SK-N-SH (cell line): ENCODE measurements at regions not wholly inside any gene's neighbourhood (a gene's known extent, or its start where the extent isn't known, plus 50 kb on each side); places are given as distances from the start of the nearest gene placed in this dataset.

Experiments
- CTCF ChIA-PET: fragments of 300-600, 350-600 bp; formaldehyde crosslinking; extraction: SDS; loops from one replicate; lab custom pipeline; 2021; lab: Yijun Ruan, JAX
- POLR2A ChIA-PET: fragments of 350-600 bp; sonication (Branson Sonifier 250); formaldehyde crosslinking; extraction: SDS; loops from one replicate; lab custom pipeline; 2020; ENCODE audit warnings: antibody characterized with exemption, inconsistent platforms; lab: Yijun Ruan, JAX
- DNase-seq: peaks from one replicate; pipeline ENCODE4 v3.0.0; 2012
- H2AFZ ChIP-seq: fragments of 200-600 bp; sonication (generic); 2 replicates; pipeline ENCODE4 v1.8.1; 2016; ENCODE audit warnings: antibody characterized with exemption, mild to moderate bottlenecking, low read depth
- H3F3A ChIP-seq: fragments of 200-600 bp; sonication (generic); replicated peaks from 2 replicates; pipeline ENCODE3; 2016; ENCODE audit warnings: antibody characterized with exemption, mild to moderate bottlenecking; ENCODE audit not compliant: insufficient read depth
- H3K27ac ChIP-seq, 2 experiments: fragments of 200-500 bp in 1 of 2; fragments of 200-600 bp in 1 of 2; sonication (Bioruptor generic) in 1 of 2; sonication (generic), shearing (Covaris generic) in 1 of 2; 2 replicates each; pipeline versions ENCODE4 v1.5.1 to v1.6.1; 2014 to 2016; ENCODE audit warnings: low read depth in 2 of 2, inconsistent platforms in 1 of 2, low read length in 1 of 2, mild to moderate bottlenecking in 1 of 2, mixed read lengths in 1 of 2
- H3K27me3 ChIP-seq: fragments of 200-600 bp; sonication (generic), shearing (Covaris generic); 2 replicates; pipeline ENCODE4 v1.6.1; 2016; ENCODE audit warnings: mixed run types; ENCODE audit not compliant: insufficient read depth
- H3K36me3 ChIP-seq, 2 experiments: fragments of 200-500 bp in 1 of 2; fragments of 200-600 bp in 1 of 2; sonication (Bioruptor generic) in 1 of 2; sonication (generic) in 1 of 2; replicated peaks in 1 of 2; 2 replicates each; pipeline versions ENCODE3 to v1.5.1; 2014 to 2016; ENCODE audit warnings: low read length in 1 of 2, mild to moderate bottlenecking in 1 of 2; ENCODE audit not compliant: insufficient read depth in 2 of 2, control insufficient read depth in 1 of 2
- H3K4me1 ChIP-seq, 2 experiments: fragments of 200-500 bp in 1 of 2; fragments of 200-600 bp in 1 of 2; sonication (Bioruptor generic) in 1 of 2; sonication (generic), shearing (Covaris generic) in 1 of 2; 2 replicates each; pipeline versions ENCODE4 v1.5.1 to v1.6.1; 2014 to 2016; ENCODE audit warnings: low read depth in 1 of 2, low read length in 1 of 2, mixed run types in 1 of 2; ENCODE audit not compliant: insufficient read depth in 2 of 2, control insufficient read depth in 1 of 2
- H3K4me2 ChIP-seq: fragments of 200-600 bp; sonication (generic), shearing (Covaris generic); 2 replicates; pipeline ENCODE4 v1.6.1; 2017; ENCODE audit warnings: mixed run types
- H3K4me3 ChIP-seq, 2 experiments: fragments of 200-500 bp in 1 of 2; fragments of 200-600 bp in 1 of 2; sonication (Bioruptor generic) in 1 of 2; sonication (generic), shearing (Covaris generic) in 1 of 2; 2 replicates each; pipeline versions ENCODE4 v1.5.1 to v1.8.1; 2014 to 2016; ENCODE audit warnings: low read depth in 2 of 2, inconsistent platforms in 1 of 2, low read length in 1 of 2, mild to moderate bottlenecking in 1 of 2, mixed read lengths in 1 of 2, moderate library complexity in 1 of 2
- H3K79me2 ChIP-seq: fragments of 200-600 bp; sonication (generic); 2 replicates; pipeline ENCODE4 v1.8.1; 2017; ENCODE audit warnings: mild to moderate bottlenecking; ENCODE audit not compliant: insufficient read depth
- H3K9ac ChIP-seq: fragments of 200-600 bp; sonication (generic); 2 replicates; pipeline ENCODE4 v1.6.1; 2017; ENCODE audit warnings: mixed run types
- H3K9me2 ChIP-seq: fragments of 200-600 bp; sonication (generic); 2 replicates; pipeline ENCODE4 v1.6.1; 2017; ENCODE audit warnings: mixed run types
- H3K9me3 ChIP-seq: fragments of 200-600 bp; sonication (generic); 2 replicates; pipeline ENCODE4 v1.6.1; 2017; ENCODE audit warnings: mixed run types, mild to moderate bottlenecking, moderate library complexity
- H4K20me1 ChIP-seq: fragments of 200-600 bp; sonication (generic); 2 replicates; pipeline ENCODE4 v1.6.1; 2017; ENCODE audit warnings: mild to moderate bottlenecking, mixed run types; ENCODE audit not compliant: insufficient read depth
- CHD2 ChIP-seq: fragments of 150-350 bp; IDR thresholded peaks from 2 replicates; pipeline ENCODE4 v1.6.1; 2018; ENCODE audit warnings: low read length; ENCODE audit not compliant: partially characterized antibody
- EP300 ChIP-seq, 2 experiments: IDR thresholded peaks; 2 replicates each; pipeline versions ENCODE4 v1.4.0 to v1.6.1; 2012; ENCODE audit warnings: borderline replicate concordance in 1 of 2, low read depth in 1 of 2, low read length in 1 of 2
- MEF2A ChIP-seq: IDR thresholded peaks from 2 replicates; pipeline ENCODE4 v1.4.0; 2012; ENCODE audit warnings: low read depth, borderline replicate concordance
- MXI1 ChIP-seq: IDR thresholded peaks from 2 replicates; pipeline ENCODE4 v1.6.1; 2012; ENCODE audit warnings: mild to moderate bottlenecking, low read depth, low read length, improper control_type of control experiment
- NFIC ChIP-seq: IDR thresholded peaks from 2 replicates; pipeline ENCODE4 v1.4.0; 2012; ENCODE audit warnings: borderline replicate concordance
- RAD21 ChIP-seq: IDR thresholded peaks from 2 replicates; pipeline ENCODE4 v1.6.1; 2012; ENCODE audit warnings: mild to moderate bottlenecking, low read length
- TEAD4 ChIP-seq: IDR thresholded peaks from 2 replicates; pipeline ENCODE4 v1.4.0; 2012; ENCODE audit warnings: mild to moderate bottlenecking, borderline replicate concordance; ENCODE audit not compliant: insufficient read depth
- ZBTB33 ChIP-seq: IDR thresholded peaks from 2 replicates; pipeline ENCODE4 v1.4.0; 2012; ENCODE audit warnings: low read depth, borderline replicate concordance
- WGBS: methylation state at CpG from one replicate; pipeline ENCODE4 v1.1.6; 2017; ENCODE audit warnings: low lambda C conversion rate; 5-methylcytosine and 5-hydroxymethylcytosine counted together
- TF ChIP-seq, protein P1 (sequence below): fragments of 150-350 bp; IDR thresholded peaks from 2 replicates; pipeline ENCODE4 v1.6.1; 2016; ENCODE audit warnings: mild to moderate bottlenecking, low read depth, low read length

DNA sequence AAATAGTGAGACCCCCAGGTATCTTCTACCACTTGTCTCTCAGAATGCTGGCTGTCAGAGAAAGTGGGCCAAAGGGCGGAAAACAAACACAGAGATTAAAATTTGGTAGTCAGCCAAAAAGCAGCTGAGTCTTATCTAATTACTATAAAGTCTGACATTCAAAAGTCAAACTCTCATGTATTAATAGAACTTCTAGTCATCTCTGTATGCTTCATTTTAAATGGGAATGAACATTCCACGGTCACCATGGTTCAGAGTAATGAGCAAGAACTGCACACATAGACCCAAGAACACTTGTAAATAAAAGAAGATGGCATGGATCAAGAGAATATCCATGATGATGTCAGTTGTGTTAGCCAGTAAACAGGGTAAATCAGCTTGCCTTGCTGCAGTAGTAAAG, 1267.0 kb upstream of the CHAC2 start:
- CTCF ChIA-PET, result no interaction called here
- H3K4me2 ChIP-seq, result no peak overlapping the region
- H4K20me1 ChIP-seq, result no peaks in the 10 kb centered on the region
- no peak overlapping the region for H3K27ac ChIP-seq
- 19% methylated on average over 2 of the region's 2 CpGs for WGBS
- H3K9ac ChIP-seq, result no peak overlapping the region
- H3K36me3 ChIP-seq, result no peaks in the 10 kb centered on the region
- H3K4me3 ChIP-seq, result no peak overlapping the region
- H3K27me3 ChIP-seq, result no peaks in the 10 kb centered on the region
- no peaks in the 10 kb centered on the region for H3K9me3 ChIP-seq
- DNase-seq, result no peak
- POLR2A ChIA-PET, result no interaction called here
- H3F3A ChIP-seq, result no peaks in the 10 kb centered on the region
- no peaks in the 10 kb centered on the region for H3K9me2 ChIP-seq
- H3K79me2 ChIP-seq, result no peaks in the 10 kb centered on the region
- no peaks in the 10 kb centered on the region for H3K4me1 ChIP-seq
- TF ChIP-seq MEF2A, result no peak
- TF ChIP-seq, all 33 proteins: peak for 0
- no peak overlapping the region for H2AFZ ChIP-seq

DNA sequence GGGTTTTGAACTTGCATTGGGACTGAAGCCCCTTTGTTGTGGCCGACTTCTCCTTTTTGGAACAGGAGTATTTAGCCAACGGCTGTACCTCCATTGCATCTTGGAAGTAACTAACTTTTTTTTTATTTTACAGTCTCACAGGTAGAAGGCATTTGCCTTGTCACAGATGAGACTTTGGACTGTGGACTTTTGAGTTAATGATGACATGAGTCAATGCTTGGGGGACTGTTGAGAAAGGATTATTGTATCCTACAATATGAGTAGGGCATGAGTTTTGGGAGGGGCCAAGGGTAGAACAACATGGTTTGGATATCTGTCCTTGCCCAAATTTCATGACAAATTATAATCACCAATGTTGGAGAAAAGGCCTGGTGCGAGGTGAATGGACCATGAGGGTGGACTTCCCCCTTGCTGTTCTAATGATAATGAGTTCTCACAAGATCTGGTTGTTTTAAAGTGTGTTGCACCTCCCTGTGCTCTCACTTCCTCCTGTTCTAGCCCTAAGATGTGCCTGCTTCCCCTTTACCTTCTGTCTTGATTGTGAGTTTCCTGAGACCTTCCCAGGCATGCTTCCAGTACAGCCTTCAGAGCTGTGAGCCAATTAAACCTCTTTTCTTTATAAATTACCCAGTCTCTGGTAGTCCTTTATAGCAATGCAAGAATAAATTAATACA, 1269.4 kb upstream of the CHAC2 start:
- no peaks in the 10 kb centered on the region for H3K9me3 ChIP-seq
- H3K4me2 ChIP-seq, result no peak overlapping the region
- WGBS, result 0% methylated on average over 3 of the region's 3 CpGs
- no peaks in the 10 kb centered on the region for H3K27me3 ChIP-seq
- POLR2A ChIA-PET, result no interaction called here
- no peak overlapping the region for H3K9ac ChIP-seq
- no peak overlapping the region for H2AFZ ChIP-seq
- no peaks in the 10 kb centered on the region for H4K20me1 ChIP-seq
- no peak for DNase-seq
- no peak for TF ChIP-seq ZBTB33
- no peak for TF ChIP-seq TEAD4
- no peak for TF ChIP-seq MXI1
- TF ChIP-seq, all 33 proteins: peak for 0
- no peaks in the 10 kb centered on the region for H3F3A ChIP-seq
- no peaks in the 10 kb centered on the region for H3K9me2 ChIP-seq
- H3K79me2 ChIP-seq, result no peaks in the 10 kb centered on the region
- H3K4me1 ChIP-seq, result no peaks in the 10 kb centered on the region
- H3K36me3 ChIP-seq, result no peaks in the 10 kb centered on the region
- H3K27ac ChIP-seq, result no peak overlapping the region
- CTCF ChIA-PET, result interaction anchor here (0.6 kb wide), 1 partner anchor 70 kb away, joined by 3 read pairs; no protein-coding TSS in a partner anchor
- no peak overlapping the region for H3K4me3 ChIP-seq

DNA sequence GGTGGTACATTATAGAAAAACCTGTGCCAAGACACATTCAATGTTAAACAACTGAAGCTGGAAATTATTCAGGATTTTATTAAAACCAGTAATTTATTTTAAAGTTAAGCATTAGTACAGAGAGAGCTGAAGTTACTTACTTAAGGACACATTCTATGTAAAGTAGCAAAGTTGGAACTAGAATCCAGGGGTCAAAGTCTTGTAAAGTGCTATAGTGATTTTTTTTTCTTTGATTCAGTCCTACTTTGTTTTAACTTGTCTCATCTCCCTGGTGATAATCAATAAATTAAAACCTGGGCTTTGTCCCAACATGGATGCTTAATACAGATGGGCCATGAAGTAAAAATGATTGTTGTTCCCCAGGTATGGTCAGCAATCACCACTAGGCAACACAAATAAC, 1271.8 kb upstream of the CHAC2 start:
- no peaks in the 10 kb centered on the region for H4K20me1 ChIP-seq
- CTCF ChIA-PET, result no interaction called here
- no peak overlapping the region for H3K9ac ChIP-seq
- H3K4me3 ChIP-seq, result no peak overlapping the region
- H3F3A ChIP-seq, result no peaks in the 10 kb centered on the region
- H3K27me3 ChIP-seq, result no peaks in the 10 kb centered on the region
- no peak overlapping the region for H3K27ac ChIP-seq
- no peaks in the 10 kb centered on the region for H3K36me3 ChIP-seq
- H3K4me1 ChIP-seq, result no peaks in the 10 kb centered on the region
- TF ChIP-seq CHD2, result no peak
- TF ChIP-seq EP300 (IDR thresholded peaks at IDR 0.05; ENCODE audit: borderline replicate concordance in 1 of 2, low read depth in 1 of 2, low read length in 1 of 2), result no peak
- TF ChIP-seq RAD21, result no peak
- TF ChIP-seq, protein P1, sequence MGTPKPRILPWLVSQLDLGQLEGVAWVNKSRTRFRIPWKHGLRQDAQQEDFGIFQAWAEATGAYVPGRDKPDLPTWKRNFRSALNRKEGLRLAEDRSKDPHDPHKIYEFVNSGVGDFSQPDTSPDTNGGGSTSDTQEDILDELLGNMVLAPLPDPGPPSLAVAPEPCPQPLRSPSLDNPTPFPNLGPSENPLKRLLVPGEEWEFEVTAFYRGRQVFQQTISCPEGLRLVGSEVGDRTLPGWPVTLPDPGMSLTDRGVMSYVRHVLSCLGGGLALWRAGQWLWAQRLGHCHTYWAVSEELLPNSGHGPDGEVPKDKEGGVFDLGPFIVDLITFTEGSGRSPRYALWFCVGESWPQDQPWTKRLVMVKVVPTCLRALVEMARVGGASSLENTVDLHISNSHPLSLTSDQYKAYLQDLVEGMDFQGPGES, result no peak
- TF ChIP-seq ZBTB33, result no peak
- TF ChIP-seq NFIC, result no peak
- TF ChIP-seq, all 33 proteins: peak for 0
- Histone ChIP-seq H3K9me3 (no peaks in the 10 kb centered on the region), H3K4me2 (no peak overlapping the region), H3K9me2 (no peaks in the 10 kb centered on the region), H2AFZ (no peak overlapping the region), H3K79me2 (no peaks in the 10 kb centered on the region)
- no peak for DNase-seq
- POLR2A ChIA-PET, result no interaction called here
